ENCODE measurements at regions not wholly inside any gene's neighbourhood (a gene's known extent, or its start where the extent isn't known, plus 50 kb on each side); places are given as distances from the start of the nearest gene placed in this dataset.

GRCh38 chr4:115629270-115629669, 515.9 kb upstream of the NDST4 start:
- no peak overlapping the region for H3K27ac ChIP-seq (replicated peaks)
- TF ChIP-seq POLR2AphosphoS5 (IDR thresholded peaks at IDR 0.05; ENCODE audit: low read depth) (no peak), SPI1 (IDR thresholded peaks at IDR 0.05; ENCODE audit: borderline replicate concordance, low read depth) (no peak), REST (IDR thresholded peaks at IDR 0.05; ENCODE audit: insufficient replicate concordance, low read depth) (no peak), CTCF (IDR thresholded peaks at IDR 0.05; ENCODE audit: insufficient read depth, low read length) (no peak), GABPA (IDR thresholded peaks at IDR 0.05; ENCODE audit: low read depth) (no peak)
- H3K27me3 ChIP-seq (ENCODE audit: insufficient read depth, poor library complexity, severe bottlenecking): no peaks in the 10 kb centered on the region
- DNase-seq (ENCODE audit: low read depth in 1 of 2, low spot score in 1 of 2): no peak
- H3K4me3 ChIP-seq (replicated peaks; ENCODE audit: insufficient read depth, low read length): no peak overlapping the region

GRCh38 chr4:115609631-115610030, 496.2 kb upstream of the NDST4 start:
- DNase-seq (ENCODE audit: low read depth in 1 of 2, low spot score in 1 of 2): no peak
- TF ChIP-seq SPI1 (IDR thresholded peaks at IDR 0.05; ENCODE audit: borderline replicate concordance, low read depth) (no peak), GABPA (IDR thresholded peaks at IDR 0.05; ENCODE audit: low read depth) (no peak), POLR2AphosphoS5 (IDR thresholded peaks at IDR 0.05; ENCODE audit: low read depth) (no peak), REST (IDR thresholded peaks at IDR 0.05; ENCODE audit: insufficient replicate concordance, low read depth) (no peak), CTCF (IDR thresholded peaks at IDR 0.05; ENCODE audit: insufficient read depth, low read length) (no peak)
- Histone ChIP-seq H3K4me3 (replicated peaks; ENCODE audit: insufficient read depth, low read length) (no peak overlapping the region), H3K27me3 (ENCODE audit: insufficient read depth, poor library complexity, severe bottlenecking) (no peaks in the 10 kb centered on the region), H3K27ac (replicated peaks) (no peak overlapping the region)

GRCh38 chr4:115607311-115607710, 493.9 kb upstream of the NDST4 start:
- Histone ChIP-seq H3K27me3 (ENCODE audit: insufficient read depth, poor library complexity, severe bottlenecking) (no peaks in the 10 kb centered on the region), H3K27ac (replicated peaks) (no peak overlapping the region), H3K4me3 (replicated peaks; ENCODE audit: insufficient read depth, low read length) (no peak overlapping the region)
- TF ChIP-seq POLR2AphosphoS5 (IDR thresholded peaks at IDR 0.05; ENCODE audit: low read depth): no peak
- no peak for TF ChIP-seq GABPA (IDR thresholded peaks at IDR 0.05; ENCODE audit: low read depth)
- no peak for TF ChIP-seq SPI1 (IDR thresholded peaks at IDR 0.05; ENCODE audit: borderline replicate concordance, low read depth)
- DNase-seq (ENCODE audit: low read depth in 1 of 2, low spot score in 1 of 2): no peak

- no peak for TF ChIP-seq REST (IDR thresholded peaks at IDR 0.05; ENCODE audit: insufficient replicate concordance, low read depth)
- TF ChIP-seq POLR2AphosphoS5 (IDR thresholded peaks at IDR 0.05; ENCODE audit: low read depth): no peak
- TF ChIP-seq CTCF (IDR thresholded peaks at IDR 0.05; ENCODE audit: insufficient read depth, low read length): no peak
- no peak for TF ChIP-seq GABPA (IDR thresholded peaks at IDR 0.05; ENCODE audit: low read depth)
- TF ChIP-seq SPI1 (IDR thresholded peaks at IDR 0.05; ENCODE audit: borderline replicate concordance, low read depth): no peak
Measured at GRCh38 chr4:115596265-115597001, 483.0 kb upstream of the NDST4 start.

More at GRCh38 chr4:115596265-115597001, 483.0 kb upstream of the NDST4 start:
- Histone ChIP-seq H3K27me3 (ENCODE audit: insufficient read depth, poor library complexity, severe bottlenecking) (no peaks in the 10 kb centered on the region), H3K27ac (replicated peaks) (no peak overlapping the region), H3K4me3 (replicated peaks; ENCODE audit: insufficient read depth, low read length) (no peak overlapping the region)
- no peak for DNase-seq (ENCODE audit: low read depth in 1 of 2, low spot score in 1 of 2)

All from HL-60 (cell line).